Endothelial cell of umbilical vein (primary cell): ENCODE measurements at regions not wholly inside any gene's neighbourhood (a gene's known extent, or its start where the extent isn't known, plus 50 kb on each side); places are given as distances from the start of the nearest gene placed in this dataset.
"Not testable (repeated sequence)": the region's sequence is repeated elsewhere in the genome, so short reads cannot be mapped to it uniquely, and the experiment has no call there.

Experiments used
- BruUV-seq: library from RNA; stranded (reverse); fragments of 400-500 nt; replicated peaks from 2 replicates; lab custom pipeline; 2021; lab: Mats Ljungman, UMichigan
- CTCF ChIA-PET: fragments of 300-600, 350-600 bp; sonication (Branson Sonifier 250); formaldehyde crosslinking; loops from one replicate; lab custom pipeline; 2021; ENCODE audit warnings: antibody characterized with exemption, inconsistent platforms; lab: Charles Lee
- POLR2A ChIA-PET: fragments of 300-600, 350-600 bp; sonication (Branson Sonifier 250); formaldehyde crosslinking; loops from one replicate; lab custom pipeline; 2021; ENCODE audit warnings: antibody characterized with exemption, inconsistent platforms; lab: Charles Lee
- DNase-seq: peaks from one replicate; pipeline ENCODE4 v3.0.0-alpha.2; 2011; ENCODE audit warnings: low read depth, low spot score
- FAIRE-seq: peaks from 2 replicates; lab custom pipeline; 2011; peaks lifted over from hg19 to GRCh38; lab: Jason Lieb, UNC
- H2AFZ ChIP-seq: 2 replicates; pipeline ENCODE4 v1.6.0; 2012; ENCODE audit warnings: low read depth, low read length, control low read depth, inconsistent platforms
- H3K27ac ChIP-seq: 2 replicates; pipeline ENCODE4 v1.5.1; 2011; ENCODE audit warnings: low read depth, mild to moderate bottlenecking, control low read depth, low read length, moderate library complexity; ENCODE audit not compliant: insufficient read depth
- H3K27me3 ChIP-seq, 2 experiments: 2 replicates each; pipeline versions ENCODE4 v1.6.0 to v1.6.1; 2011; ENCODE audit warnings: low read length in 2 of 2, mixed read lengths in 1 of 2; ENCODE audit not compliant: control insufficient read depth in 2 of 2, insufficient read depth in 2 of 2
- H3K36me3 ChIP-seq, 2 experiments: 2 replicates in 1 of 2; 3 replicates in 1 of 2; pipeline ENCODE4 v1.5.1; 2011; ENCODE audit warnings: low read length in 2 of 2, mild to moderate bottlenecking in 1 of 2, moderate library complexity in 1 of 2; ENCODE audit not compliant: control insufficient read depth in 2 of 2, insufficient read depth in 2 of 2; ENCODE audit errors: extremely low read depth in 1 of 2
- H3K4me1 ChIP-seq: 3 replicates; pipeline ENCODE4 v1.5.1; 2011; ENCODE audit warnings: mild to moderate bottlenecking, low read length; ENCODE audit not compliant: control insufficient read depth, insufficient read depth; ENCODE audit errors: extremely low read depth
- H3K4me2 ChIP-seq: 2 replicates; pipeline ENCODE4 v1.6.1; 2011; ENCODE audit warnings: low read length, control low read depth, mixed read lengths; ENCODE audit not compliant: insufficient read depth
- H3K4me3 ChIP-seq, 3 experiments: fragments of 200-600 bp in 1 of 3; sonication (generic), shearing (Covaris generic) in 1 of 3; replicated peaks in 1 of 3; 2 replicates each; pipeline ENCODE4 v1.5.1; 2011 to 2016; ENCODE audit warnings: control low read depth in 3 of 3, low read length in 3 of 3, mild to moderate bottlenecking in 2 of 3, inconsistent platforms in 1 of 3, low read depth in 1 of 3, moderate library complexity in 1 of 3; ENCODE audit not compliant: insufficient read depth in 1 of 3
- H3K79me2 ChIP-seq: 2 replicates; pipeline ENCODE4 v1.6.0; 2012; ENCODE audit warnings: low read length, inconsistent platforms; ENCODE audit not compliant: control insufficient read depth, insufficient read depth
- H3K9ac ChIP-seq: replicated peaks from 2 replicates; pipeline ENCODE3; 2011; ENCODE audit warnings: low read length, control low read depth; ENCODE audit not compliant: insufficient read depth; ENCODE audit errors: extremely low read depth
- H3K9me1 ChIP-seq: replicated peaks from 3 replicates; pipeline ENCODE4 v1.6.0; 2011; ENCODE audit warnings: mild to moderate bottlenecking, low read length; ENCODE audit not compliant: control insufficient read depth, insufficient read depth; ENCODE audit errors: extremely low read depth
- H3K9me3 ChIP-seq: replicated peaks from 2 replicates; pipeline ENCODE4 v1.5.1; 2012; ENCODE audit warnings: low read length, inconsistent platforms; ENCODE audit not compliant: control insufficient read depth, insufficient read depth
- H4K20me1 ChIP-seq: replicated peaks from 2 replicates; pipeline ENCODE3; 2011; ENCODE audit warnings: mild to moderate bottlenecking, low read length; ENCODE audit not compliant: control insufficient read depth, insufficient read depth; ENCODE audit errors: extremely low read depth
- dilution Hi-C: fragments of 300-500 bp; cut with MboI; formaldehyde crosslinking; loops from one replicate; pipeline ENCODE4 v1.15.0; 2019; ENCODE audit warnings: low sequenced_read_pairs; ENCODE audit not compliant: extremely low pct_ligation_motif_present
- intact Hi-C: fragments of 100-400 bp; cut with micrococcal nuclease; formaldehyde crosslinking; loops from one replicate; pipeline ENCODE4 v1.10.0; 2022

- H3K4me3 ChIP-seq, H3K27me3 ChIP-seq, H3K9ac ChIP-seq, dilution Hi-C loops, H3K4me2 ChIP-seq, BruUV-seq, DNase-seq, H3K36me3 ChIP-seq, H3K9me1 ChIP-seq, FAIRE-seq, H4K20me1 ChIP-seq, CTCF ChIA-PET, H3K79me2 ChIP-seq, H3K4me1 ChIP-seq, H2AFZ ChIP-seq, intact Hi-C loops, H3K9me3 ChIP-seq, POLR2A ChIA-PET, H3K27ac ChIP-seq: not testable (repeated sequence)
Measured at GRCh38 chr15:24108349-24108748, 421.2 kb upstream of the NDN start.

DNA sequence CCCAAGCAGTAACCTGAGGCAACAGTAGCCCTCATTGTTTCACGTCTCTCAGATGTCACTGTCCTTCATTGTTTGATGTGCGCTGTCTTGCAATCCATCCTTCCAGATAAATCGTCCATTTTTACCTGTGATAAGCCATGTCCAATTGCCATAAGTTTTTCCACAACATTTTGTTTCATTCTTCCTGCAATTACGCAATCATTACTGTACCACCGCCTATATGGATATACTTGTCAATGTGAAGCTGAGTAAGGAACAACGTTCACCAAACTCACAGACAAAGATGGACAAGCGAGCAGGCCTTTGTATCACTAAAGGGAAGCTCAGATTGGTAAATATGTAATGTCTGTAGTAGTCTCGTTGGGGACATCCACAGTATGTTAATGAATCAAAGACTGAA lies 452.5 kb upstream of the NDN start:
- BruUV-seq, POLR2A ChIA-PET, H3K4me2 ChIP-seq, H3K4me1 ChIP-seq, H3K9ac ChIP-seq, FAIRE-seq, H3K27ac ChIP-seq, DNase-seq, H3K4me3 ChIP-seq, H3K36me3 ChIP-seq, H2AFZ ChIP-seq, H4K20me1 ChIP-seq, H3K9me1 ChIP-seq, dilution Hi-C loops, H3K79me2 ChIP-seq, H3K9me3 ChIP-seq, intact Hi-C loops, CTCF ChIA-PET, H3K27me3 ChIP-seq: not testable (repeated sequence)

DNA sequence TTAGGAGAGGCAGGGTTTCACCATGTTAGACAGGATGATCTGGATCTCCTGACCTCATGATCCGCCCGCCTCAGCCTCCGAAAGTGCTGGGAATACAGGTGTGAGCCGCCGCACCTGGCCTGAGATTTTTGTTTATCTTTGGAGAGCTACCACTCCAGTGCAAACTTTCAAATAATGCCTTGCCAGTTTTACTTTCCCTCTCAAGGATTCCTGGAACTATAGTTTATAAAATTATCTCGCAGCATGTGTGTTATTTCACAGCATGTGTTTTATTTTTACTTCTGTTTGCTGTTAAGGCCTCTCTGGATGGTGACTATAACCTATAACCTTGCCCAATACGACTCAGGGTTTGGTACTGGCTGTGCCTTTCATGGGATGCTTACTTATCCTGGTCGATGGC lies 458.0 kb upstream of the NDN start:
- BruUV-seq, H3K9ac ChIP-seq, CTCF ChIA-PET, H3K4me3 ChIP-seq, H3K27me3 ChIP-seq, DNase-seq, H3K9me3 ChIP-seq, dilution Hi-C loops, H3K4me1 ChIP-seq, H3K27ac ChIP-seq, H3K9me1 ChIP-seq, H2AFZ ChIP-seq, POLR2A ChIA-PET, H3K79me2 ChIP-seq, H3K36me3 ChIP-seq, intact Hi-C loops, FAIRE-seq, H3K4me2 ChIP-seq, H4K20me1 ChIP-seq: not testable (repeated sequence)
